PC-3 (cell line): ENCODE measurements at regions not wholly inside any gene's neighbourhood (a gene's known extent, or its start where the extent isn't known, plus 50 kb on each side); places are given as distances from the start of the nearest gene placed in this dataset.

Source experiments
- EZH2 ChIP-seq: fragments of 300-600 bp; sonication (generic); IDR thresholded peaks from one replicate; pipeline ENCODE4 v1.6.1; 2017; ENCODE audit warnings: antibody characterized with exemption, mild to moderate bottlenecking, low read length; ENCODE audit not compliant: unreplicated experiment
- TF ChIP-seq, protein P1 (sequence below): fragments of 300-600 bp; sonication (generic); conservative IDR thresholded peaks from 2 replicates; pipeline ENCODE4 v1.5.1; 2017; ENCODE audit warnings: antibody characterized with exemption, low read depth, mild to moderate bottlenecking, low read length

DNA sequence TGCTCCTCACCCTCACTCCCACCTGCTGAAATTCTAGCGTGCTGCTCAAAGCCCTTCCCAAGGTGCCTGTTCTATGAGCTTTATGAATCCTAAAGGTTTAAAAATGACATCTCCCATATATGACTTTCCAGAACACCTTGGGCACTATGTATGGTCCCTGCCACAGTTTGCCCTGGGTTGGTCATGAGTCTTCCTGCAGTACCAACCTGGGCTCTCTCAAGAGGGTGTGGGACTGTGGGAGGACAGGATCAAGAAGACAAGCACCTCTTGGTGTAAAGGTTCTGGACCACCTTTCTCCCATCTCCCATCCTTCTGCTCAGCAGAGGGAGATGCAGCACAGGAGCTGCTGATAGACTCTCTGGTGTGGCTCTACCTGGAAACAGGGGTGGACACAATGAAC is 134.1 kb downstream of the FCRL5 start:
- TF ChIP-seq EZH2: no peak
- TF ChIP-seq, protein P1, sequence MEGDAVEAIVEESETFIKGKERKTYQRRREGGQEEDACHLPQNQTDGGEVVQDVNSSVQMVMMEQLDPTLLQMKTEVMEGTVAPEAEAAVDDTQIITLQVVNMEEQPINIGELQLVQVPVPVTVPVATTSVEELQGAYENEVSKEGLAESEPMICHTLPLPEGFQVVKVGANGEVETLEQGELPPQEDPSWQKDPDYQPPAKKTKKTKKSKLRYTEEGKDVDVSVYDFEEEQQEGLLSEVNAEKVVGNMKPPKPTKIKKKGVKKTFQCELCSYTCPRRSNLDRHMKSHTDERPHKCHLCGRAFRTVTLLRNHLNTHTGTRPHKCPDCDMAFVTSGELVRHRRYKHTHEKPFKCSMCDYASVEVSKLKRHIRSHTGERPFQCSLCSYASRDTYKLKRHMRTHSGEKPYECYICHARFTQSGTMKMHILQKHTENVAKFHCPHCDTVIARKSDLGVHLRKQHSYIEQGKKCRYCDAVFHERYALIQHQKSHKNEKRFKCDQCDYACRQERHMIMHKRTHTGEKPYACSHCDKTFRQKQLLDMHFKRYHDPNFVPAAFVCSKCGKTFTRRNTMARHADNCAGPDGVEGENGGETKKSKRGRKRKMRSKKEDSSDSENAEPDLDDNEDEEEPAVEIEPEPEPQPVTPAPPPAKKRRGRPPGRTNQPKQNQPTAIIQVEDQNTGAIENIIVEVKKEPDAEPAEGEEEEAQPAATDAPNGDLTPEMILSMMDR: no peak
